GM23338 (cell line): ENCODE measurements at regions not wholly inside any gene's neighbourhood (a gene's known extent, or its start where the extent isn't known, plus 50 kb on each side); places are given as distances from the start of the nearest gene placed in this dataset.

Experiments
- ATAC-seq: fragments of 200-7000 bp; cut with Tn5 transposase; 3 replicates; pipeline ENCODE4 v1.9.1; 2020
- DNase-seq: peaks from one replicate; pipeline ENCODE4 v3.0.0-alpha.2; 2015; ENCODE audit warnings: low spot score
- H2AFZ ChIP-seq: fragments of 200-600 bp; sonication (generic); 2 replicates; pipeline ENCODE4 v1.8.0; 2016; ENCODE audit warnings: antibody characterized with exemption, mild to moderate bottlenecking, moderate library complexity
- H3F3A ChIP-seq: fragments of 200-600 bp; sonication (generic); replicated peaks from 2 replicates; pipeline ENCODE4 v1.8.0; 2017; ENCODE audit warnings: antibody characterized with exemption, mixed run types, low read depth
- H3K27ac ChIP-seq: fragments of 200-600 bp; sonication (generic); 2 replicates; pipeline ENCODE4 v1.6.1; 2016; ENCODE audit warnings: low read depth
- H3K27me3 ChIP-seq: fragments of 200-600 bp; sonication (generic); 2 replicates; pipeline ENCODE4 v1.8.0; 2016; ENCODE audit warnings: mild to moderate bottlenecking, mixed run types, moderate library complexity; ENCODE audit not compliant: insufficient read depth
- H3K36me3 ChIP-seq: fragments of 200-600 bp; sonication (generic); 2 replicates; pipeline ENCODE4 v1.8.0; 2016; ENCODE audit warnings: mild to moderate bottlenecking; ENCODE audit not compliant: insufficient read depth
- H3K4me1 ChIP-seq: fragments of 200-600 bp; sonication (generic); 2 replicates; pipeline ENCODE4 v1.8.0; 2016; ENCODE audit warnings: mild to moderate bottlenecking, moderate library complexity; ENCODE audit not compliant: insufficient read depth
- H3K4me2 ChIP-seq: fragments of 200-600 bp; sonication (generic); 2 replicates; pipeline ENCODE4 v1.7.1; 2017; ENCODE audit warnings: mixed run types
- H3K4me3 ChIP-seq: fragments of 200-600 bp; sonication (generic); 2 replicates; pipeline ENCODE4 v1.6.1; 2016; ENCODE audit warnings: mixed run types
- H3K79me2 ChIP-seq: fragments of 200-600 bp; sonication (generic); replicated peaks from 2 replicates; pipeline ENCODE4 v1.8.0; 2017; ENCODE audit warnings: mild to moderate bottlenecking; ENCODE audit not compliant: insufficient read depth
- H3K9me2 ChIP-seq: fragments of 200-600 bp; sonication (generic); 2 replicates; pipeline ENCODE4 v1.8.0; 2017; ENCODE audit not compliant: insufficient read depth
- H4K20me1 ChIP-seq: fragments of 200-600 bp; sonication (generic); replicated peaks from 2 replicates; pipeline ENCODE4 v1.8.0; 2017; ENCODE audit warnings: mild to moderate bottlenecking; ENCODE audit not compliant: insufficient read depth
- H3K27ac Mint-ChIP-seq: 2 replicates; pipeline ENCODE4 v1.8.0; 2020; ENCODE audit warnings: inconsistent platforms, mild to moderate bottlenecking, moderate library complexity, mixed read lengths
- H3K27me3 Mint-ChIP-seq: 3 replicates; pipeline ENCODE4 v1.8.0; 2022; ENCODE audit warnings: low read depth, mild to moderate bottlenecking, moderate library complexity, mixed read lengths, inconsistent platforms; ENCODE audit not compliant: insufficient read depth, poor library complexity
- H3K36me3 Mint-ChIP-seq: 3 replicates; pipeline ENCODE4 v1.8.0; 2021; ENCODE audit warnings: low read depth, mild to moderate bottlenecking, inconsistent platforms, moderate library complexity, mixed read lengths
- H3K4me1 Mint-ChIP-seq: 3 replicates; pipeline ENCODE4 v1.8.0; 2020; ENCODE audit warnings: mild to moderate bottlenecking, inconsistent platforms, mixed read lengths
- H3K4me3 Mint-ChIP-seq: 3 replicates; pipeline ENCODE4 v1.8.0; 2021; ENCODE audit warnings: moderate library complexity, mild to moderate bottlenecking, inconsistent platforms, mixed read lengths
- H3K9me3 Mint-ChIP-seq: 3 replicates; pipeline ENCODE4 v1.8.0; 2020; ENCODE audit warnings: moderate library complexity, mild to moderate bottlenecking, inconsistent platforms, mixed read lengths
- CREB1 ChIP-seq: fragments of 250-450 bp; sonication (Bioruptor Pico); IDR thresholded peaks from 2 replicates; pipeline ENCODE4 v1.5.0; 2020; ENCODE audit warnings: low read depth, mild to moderate bottlenecking, moderate library complexity
- ETS1 ChIP-seq: IDR thresholded peaks from 2 replicates; pipeline ENCODE4 v1.6.1; 2016; ENCODE audit warnings: antibody characterized with exemption
- EZH2 ChIP-seq: fragments of 200-600 bp; sonication (generic); IDR thresholded peaks from one replicate; pipeline ENCODE4 v1.8.0; 2017; ENCODE audit warnings: antibody characterized with exemption, mild to moderate bottlenecking, low read depth; ENCODE audit not compliant: unreplicated experiment
- EZH2phosphoT487 ChIP-seq: fragments of 200-600 bp; sonication (generic); IDR thresholded peaks from one replicate; pipeline ENCODE4 v1.8.1; 2018; ENCODE audit warnings: antibody characterized with exemption; ENCODE audit not compliant: unreplicated experiment
- JUNB ChIP-seq: IDR thresholded peaks from one replicate; pipeline ENCODE4 v1.6.1; 2016; ENCODE audit warnings: antibody characterized with exemption; ENCODE audit not compliant: unreplicated experiment
- NANOG ChIP-seq: IDR thresholded peaks from 2 replicates; pipeline ENCODE4 v1.6.1; 2016; ENCODE audit warnings: antibody characterized with exemption, borderline replicate concordance
- REST ChIP-seq: IDR thresholded peaks from one replicate; pipeline ENCODE4 v1.6.1; 2018; ENCODE audit warnings: antibody characterized with exemption; ENCODE audit not compliant: unreplicated experiment
- ZNF114 ChIP-seq: fragments of 250-450 bp; sonication (Bioruptor Pico); IDR thresholded peaks from 2 replicates; pipeline ENCODE4 v1.5.0; 2020; ENCODE audit warnings: mild to moderate bottlenecking, moderate library complexity
- ZNF331 ChIP-seq: fragments of 250-450 bp; sonication (Bioruptor Pico); IDR thresholded peaks from 2 replicates; pipeline ENCODE4 v1.5.0; 2020; ENCODE audit warnings: low read depth, mild to moderate bottlenecking, moderate library complexity
- ZNF462 ChIP-seq: fragments of 250-450 bp; sonication (Bioruptor Pico); IDR thresholded peaks from 2 replicates; pipeline ENCODE4 v1.5.0; 2020; ENCODE audit warnings: mild to moderate bottlenecking, moderate library complexity

- TF ChIP-seq REST (no peak), ZNF331 (CRISPR knock-in tag) (no peak), EZH2 (no peak), ZNF114 (CRISPR knock-in tag) (no peak), CREB1 (CRISPR knock-in tag) (no peak), NANOG (no peak), EZH2phosphoT487 (no peak)
Measured at GRCh38 chr20:61176874-61177273, 75.2 kb upstream of the CDH4 start (continued).

GRCh38 chr20:61178551-61179071 lies 73.5 kb upstream of the CDH4 start:
- Histone ChIP-seq H3K9me2 (no peaks in the 10 kb centered on the region), H3K27me3 (peaks cover 26% of the 10 kb centered on the region; the same call in 1 of the 2 replicates), H3F3A (no peaks in the 10 kb centered on the region), H3K4me1 (no peaks in the 10 kb centered on the region), H3K4me2 (no peak overlapping the region), H3K79me2 (no peaks in the 10 kb centered on the region), H3K4me3 (no peak overlapping the region), H3K36me3 (no peaks in the 10 kb centered on the region), H2AFZ (no peak overlapping the region), H4K20me1 (no peaks in the 10 kb centered on the region), H3K27ac (no peak overlapping the region)
- ATAC-seq (no peak), DNase-seq (no peak)
- Mint-ChIP-seq H3K4me3 (no peak overlapping the region), H3K4me1 (peaks cover 8% of the 10 kb centered on the region; the same call in 2 of the 3 replicates), H3K27me3 (peaks cover 2% of the 10 kb centered on the region), H3K36me3 (no peaks in the 10 kb centered on the region), H3K27ac (no peak overlapping the region), H3K9me3 (no peaks in the 10 kb centered on the region)
- no peak for TF ChIP-seq ETS1
- no peak for TF ChIP-seq ZNF462 (CRISPR knock-in tag)
- no peak for TF ChIP-seq REST
- TF ChIP-seq JUNB, result no peak
- TF ChIP-seq NANOG, result no peak
